Common myeloid progenitor, CD34-positive (primary cell): ENCODE measurements at regions not wholly inside any gene's neighbourhood (a gene's known extent, or its start where the extent isn't known, plus 50 kb on each side); places are given as distances from the start of the nearest gene placed in this dataset.

ENCODE experiments used
- CTCF ChIA-PET: fragments of 350-600 bp; sonication (Branson Sonifier 250); formaldehyde crosslinking; loops from one replicate; lab custom pipeline; 2021; ENCODE audit warnings: antibody characterized with exemption; lab: Charles Lee
- POLR2A ChIA-PET: fragments of 350-600 bp; sonication (Branson Sonifier 250); formaldehyde crosslinking; loops from one replicate; lab custom pipeline; 2021; ENCODE audit warnings: antibody characterized with exemption; lab: Charles Lee
- DNase-seq, 3 donors: peaks; one replicate each; pipeline versions ENCODE4 v3.0.0 to v3.0.0-alpha.2; 2013
- H3K27ac ChIP-seq, 2 experiments: 1 replicate in 1 of 2; 2 replicates in 1 of 2; pipeline ENCODE4 v1.7.0; 2013; ENCODE audit warnings: inconsistent platforms in 2 of 2, low read length in 2 of 2, mild to moderate bottlenecking in 2 of 2, low read depth in 1 of 2, moderate library complexity in 1 of 2; ENCODE audit not compliant: severe bottlenecking in 2 of 2, insufficient read depth in 1 of 2, poor library complexity in 1 of 2
- H3K27me3 ChIP-seq, 5 experiments: replicated peaks in 2 of 5; 1 replicate in 3 of 5; 2 replicates in 2 of 5; pipeline versions ENCODE4 v1.6.1 to v1.7.0; 2013; ENCODE audit warnings: low read length in 4 of 5, mild to moderate bottlenecking in 2 of 5, moderate library complexity in 2 of 5, inconsistent platforms in 1 of 5; ENCODE audit not compliant: insufficient read depth in 5 of 5, control insufficient read depth in 4 of 5
- H3K36me3 ChIP-seq, 4 experiments: 1 replicate in 2 of 4; 2 replicates in 2 of 4; pipeline versions ENCODE4 v1.6.1 to v1.7.0; 2013; ENCODE audit warnings: low read length in 3 of 4, control low read depth in 1 of 4, mild to moderate bottlenecking in 1 of 4; ENCODE audit not compliant: control insufficient read depth in 4 of 4, insufficient read depth in 4 of 4
- H3K4me1 ChIP-seq, 4 experiments: 1 replicate in 3 of 4; 2 replicates in 1 of 4; pipeline versions ENCODE4 v1.6.1 to v1.7.1; 2013; ENCODE audit warnings: low read length in 3 of 4, mild to moderate bottlenecking in 3 of 4, control low read depth in 1 of 4, inconsistent platforms in 1 of 4, moderate library complexity in 1 of 4; ENCODE audit not compliant: control insufficient read depth in 4 of 4, insufficient read depth in 4 of 4; ENCODE audit errors: control extremely low read depth in 1 of 4
- H3K4me3 ChIP-seq, 7 experiments: 1 replicate in 4 of 7; 2 replicates in 3 of 7; pipeline versions ENCODE4 v1.5.1 to v1.7.0; 2013; ENCODE audit warnings: mild to moderate bottlenecking in 7 of 7, low read length in 6 of 7, moderate library complexity in 6 of 7, inconsistent platforms in 2 of 7, low read depth in 2 of 7, control low read depth in 1 of 7; ENCODE audit not compliant: insufficient read depth in 4 of 7, control insufficient read depth in 1 of 7; ENCODE audit errors: extremely low read depth in 1 of 7
- H3K9me3 ChIP-seq, 5 experiments: 1 replicate in 4 of 5; 2 replicates in 1 of 5; pipeline versions ENCODE4 v1.6.1 to v1.7.1; 2013; ENCODE audit warnings: low read length in 4 of 5, mild to moderate bottlenecking in 2 of 5, inconsistent platforms in 1 of 5, low read depth in 1 of 5, moderate library complexity in 1 of 5; ENCODE audit not compliant: control insufficient read depth in 4 of 5, insufficient read depth in 2 of 5; ENCODE audit errors: control extremely low read depth in 1 of 5
- WGBS: methylation state at CpG from one replicate; pipeline ENCODE4 v1.1.5; 2013; ENCODE audit not compliant: insufficient coverage; 5-methylcytosine and 5-hydroxymethylcytosine counted together

DNA sequence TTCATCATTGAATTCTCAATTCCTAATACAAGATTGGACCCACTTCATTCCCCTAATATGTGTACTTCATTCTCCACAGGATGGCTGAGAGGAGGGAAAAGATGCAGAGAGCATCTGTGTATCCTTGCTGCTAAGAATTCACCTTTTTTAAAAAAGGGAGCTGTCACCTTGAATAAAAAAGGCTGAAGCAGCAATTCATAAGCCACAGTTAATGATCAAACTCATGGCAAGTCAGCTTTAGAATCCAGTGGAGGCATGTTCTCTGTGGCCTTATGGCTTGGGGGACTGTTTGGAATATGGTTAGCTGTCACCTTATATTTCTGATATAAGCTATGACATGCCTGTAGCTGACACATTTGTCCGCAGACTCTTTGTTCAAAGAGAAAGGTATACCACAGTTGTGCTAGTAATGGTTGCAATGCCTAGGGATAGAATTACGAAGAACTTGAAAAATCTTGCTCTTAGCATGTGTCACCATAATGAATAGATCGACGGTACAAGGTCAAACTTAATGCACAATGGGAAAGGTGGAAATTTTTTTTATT lies 256.8 kb upstream of the TNC start:
- Histone ChIP-seq H3K27me3 (no peaks in the 10 kb centered on the region), H3K4me1 (no peaks in the 10 kb centered on the region), H3K4me3 (no peak overlapping the region), H3K9me3 (no peaks in the 10 kb centered on the region), H3K27ac (no peak overlapping the region), H3K36me3 (no peaks in the 10 kb centered on the region)
- ChIA-PET POLR2A (no interaction called here), CTCF (no interaction called here)
- DNase-seq = no peak
- 83% methylated on average over 1 of the region's 4 CpGs for whole genome bisulfite sequencing

- H3K27ac ChIP-seq = no peak overlapping the region
- CTCF ChIA-PET = no interaction called here
- H3K4me3 ChIP-seq = no peak overlapping the region
- WGBS = 100% methylated on average over 2 of the region's 3 CpGs
- H3K27me3 ChIP-seq = no peaks in the 10 kb centered on the region
- no peaks in the 10 kb centered on the region for H3K4me1 ChIP-seq
- POLR2A ChIA-PET = no interaction called here
- DNase-seq = no peak
- peaks cover 0 to 15% (median 5%) of the 10 kb centered on the region in 5 experiments for H3K9me3 ChIP-seq
- H3K36me3 ChIP-seq = no peaks in the 10 kb centered on the region
Measured at GRCh38 chr9:115378241-115378640, 260.3 kb upstream of the TNC start.

DNA sequence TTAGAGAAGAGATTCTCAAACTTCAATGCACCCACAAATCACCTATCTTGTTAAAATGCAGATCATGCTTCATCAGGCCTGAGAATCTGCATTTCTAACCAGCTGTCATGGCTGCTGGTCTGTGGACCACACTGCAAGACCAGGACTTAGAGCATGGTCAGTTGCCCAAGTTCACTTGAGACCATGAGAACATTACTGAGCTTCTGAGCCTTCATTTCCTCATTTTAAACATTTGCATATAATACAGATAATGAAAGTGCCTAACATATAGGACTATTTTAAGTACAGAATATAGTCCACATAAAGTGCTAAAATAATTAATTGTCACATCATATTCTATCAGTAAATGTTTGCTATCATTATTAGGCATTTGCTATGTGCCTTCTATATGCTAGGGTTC lies 260.8 kb upstream of the TNC start:
- Histone ChIP-seq H3K27ac (no peak overlapping the region), H3K9me3 (peaks cover 0 to 17% (median 7%) of the 10 kb centered on the region in 5 experiments), H3K36me3 (no peaks in the 10 kb centered on the region), H3K4me3 (no peak overlapping the region), H3K27me3 (no peaks in the 10 kb centered on the region), H3K4me1 (no peaks in the 10 kb centered on the region)
- no peak for DNase-seq
- ChIA-PET POLR2A (no interaction called here), CTCF (no interaction called here)

GRCh38 chr9:115379719-115380118 lies 261.8 kb upstream of the TNC start:
- WGBS = 92% methylated on average over 3 of the region's 3 CpGs
- CTCF ChIA-PET = no interaction called here
- H3K27ac ChIP-seq = no peak overlapping the region
- no peaks in the 10 kb centered on the region for H3K4me1 ChIP-seq
- H3K27me3 ChIP-seq = no peaks in the 10 kb centered on the region
- no peak overlapping the region for H3K4me3 ChIP-seq
- peaks cover 0 to 17% (median 7%) of the 10 kb centered on the region in 5 experiments for H3K9me3 ChIP-seq
- POLR2A ChIA-PET = no interaction called here
- no peak for DNase-seq
- no peaks in the 10 kb centered on the region for H3K36me3 ChIP-seq

DNA sequence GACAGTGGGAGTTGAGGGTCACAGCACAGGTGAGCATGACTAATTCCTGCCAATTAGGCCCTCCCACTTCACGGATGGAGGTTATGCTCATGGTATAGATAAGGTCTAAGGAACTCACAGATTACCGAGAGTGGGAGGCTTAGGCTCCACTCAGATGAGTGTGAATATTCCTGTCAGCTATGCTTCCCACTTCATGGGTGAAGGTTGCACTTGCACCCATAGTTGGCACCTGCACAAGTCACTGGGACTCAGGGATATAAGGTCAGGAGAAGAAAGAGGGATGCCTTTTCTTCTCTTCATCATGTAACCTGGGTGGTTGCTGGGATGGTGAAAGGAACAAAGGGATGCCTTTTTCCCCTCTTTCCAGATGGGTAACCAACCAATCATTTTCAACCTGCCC lies 264.9 kb upstream of the TNC start:
- Histone ChIP-seq H3K36me3 (no peaks in the 10 kb centered on the region), H3K9me3 (peaks cover 0 to 17% (median 7%) of the 10 kb centered on the region in 5 experiments), H3K27me3 (no peaks in the 10 kb centered on the region), H3K27ac (no peak overlapping the region), H3K4me3 (no peak overlapping the region), H3K4me1 (no peaks in the 10 kb centered on the region)
- CTCF ChIA-PET = no interaction called here
- POLR2A ChIA-PET = no interaction called here
- no CpG with 5 or more reads among the region's 2 CpGs for WGBS
- no peak for DNase-seq

DNA sequence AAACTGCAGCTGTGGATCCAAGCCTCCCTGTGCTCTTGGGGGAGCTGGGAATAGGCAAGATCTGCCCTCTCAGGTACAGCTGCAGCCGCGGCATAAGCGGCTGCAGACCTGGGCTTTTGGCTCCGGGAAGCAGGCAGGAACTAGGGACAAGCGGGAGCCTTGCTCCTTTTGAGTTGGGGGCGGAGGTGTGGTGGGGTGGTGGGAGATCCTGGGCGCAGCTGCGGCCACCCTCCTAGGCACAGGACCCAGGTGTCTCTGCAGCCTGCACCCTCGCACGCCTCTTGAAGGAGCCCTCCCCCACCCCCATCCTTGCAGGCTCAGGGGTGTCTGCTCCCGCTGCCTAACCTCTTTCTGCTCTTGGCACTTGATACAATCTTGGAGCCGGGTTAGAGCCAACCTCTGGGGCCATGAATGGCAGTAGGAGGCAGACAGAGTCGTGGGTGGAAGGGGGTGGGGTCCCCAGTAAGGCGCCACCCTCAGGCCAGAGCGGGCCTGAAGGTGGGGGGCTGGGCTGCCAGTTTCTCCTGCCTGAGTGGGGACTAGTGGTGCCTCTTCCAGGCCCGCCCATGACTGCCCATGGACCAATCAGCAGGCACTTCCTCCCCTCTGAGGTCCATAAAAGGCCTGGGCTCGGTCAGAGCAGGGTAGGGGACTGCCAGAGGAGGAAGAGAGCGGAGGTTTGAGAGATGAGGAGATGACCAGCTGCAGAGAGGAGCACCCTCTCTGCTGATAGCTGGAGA lies 267.6 kb upstream of the TNC start:
- no peak for DNase-seq
- ChIA-PET POLR2A (no interaction called here), CTCF (no interaction called here)
- Histone ChIP-seq H3K27me3 (no peaks in the 10 kb centered on the region), H3K4me3 (no peak overlapping the region), H3K27ac (no peak overlapping the region), H3K9me3 (peaks cover 0 to 17% (median 7%) of the 10 kb centered on the region in 5 experiments), H3K36me3 (no peaks in the 10 kb centered on the region), H3K4me1 (no peaks in the 10 kb centered on the region)
- 96% methylated on average over 10 of the region's 18 CpGs for WGBS

GRCh38 chr9:115386963-115387770 lies 269.2 kb upstream of the TNC start:
- WGBS = no CpG with 5 or more reads among the region's 2 CpGs
- Histone ChIP-seq H3K4me1 (no peaks in the 10 kb centered on the region), H3K4me3 (no peak overlapping the region), H3K9me3 (peaks cover 0 to 13% (median 6%) of the 10 kb centered on the region in 5 experiments), H3K27ac (no peak overlapping the region), H3K27me3 (no peaks in the 10 kb centered on the region), H3K36me3 (no peaks in the 10 kb centered on the region)
- no peak for DNase-seq
- ChIA-PET POLR2A (no interaction called here), CTCF (no interaction called here)
